ENCODE measurements at regions not wholly inside any gene's neighbourhood (a gene's known extent, or its start where the extent isn't known, plus 50 kb on each side); places are given as distances from the start of the nearest gene placed in this dataset.

DNA sequence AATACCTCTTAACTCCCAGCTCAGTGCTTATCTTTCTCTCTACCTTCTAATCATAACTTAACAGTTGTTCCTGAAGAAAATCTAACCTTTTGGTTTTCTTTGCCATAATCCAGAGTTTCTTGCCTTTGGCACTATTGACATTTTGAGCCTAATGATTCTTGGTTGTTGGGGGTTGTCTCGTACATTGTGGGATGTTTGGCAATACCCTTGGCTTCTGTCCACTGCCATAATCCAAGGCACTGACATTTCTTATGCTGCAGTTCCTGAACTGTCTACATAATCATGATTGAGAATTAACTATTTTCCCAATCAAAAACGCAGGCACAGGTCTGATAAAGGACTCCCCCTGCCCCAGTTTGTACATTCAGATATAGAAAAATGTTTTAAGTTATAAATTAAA lies 203.2 kb upstream of the MEX3C start (continued):
- TF ChIP-seq ZNF18 (CRISPR knock-in tag; IDR thresholded peaks at IDR 0.05; ENCODE audit: insufficient replicate concordance) (no peak), TP53 (CRISPR knock-in tag; conservative IDR thresholded peaks at IDR 0.05) (no peak), ZNF225 (CRISPR knock-in tag; IDR thresholded peaks at IDR 0.05) (no peak)

GRCh38 chr18:51401912-51402311 lies 204.4 kb upstream of the MEX3C start:
- TF ChIP-seq RERE (CRISPR knock-in tag; IDR thresholded peaks at IDR 0.05; ENCODE audit: low read depth) (no peak), ZNF713 (CRISPR knock-in tag; IDR thresholded peaks at IDR 0.05) (no peak), ZNF589 (CRISPR knock-in tag; conservative IDR thresholded peaks at IDR 0.05) (no peak)
- Histone ChIP-seq H3K4me3 (replicated peaks in 1 of 3; ENCODE audit: insufficient read depth in 1 of 3, low read depth in 2 of 3, low read length in 3 of 3) (no peak overlapping the region), H3K4me1 (ENCODE audit: insufficient read depth, low read length) (no peaks in the 10 kb centered on the region), H3K27me3 (ENCODE audit: control insufficient read depth in 1 of 2, insufficient read depth in 2 of 2, low read length in 2 of 2) (no peaks in the 10 kb centered on the region; a peak in 1 of 5 replicates), H3K36me3 (replicated peaks in 1 of 2; ENCODE audit: control insufficient read depth in 1 of 2, insufficient read depth in 2 of 2, low read length in 2 of 2) (no peaks in the 10 kb centered on the region), H3K9me3 (ENCODE audit: low read length) (no peaks in the 10 kb centered on the region), H3K27ac (ENCODE audit: extremely low read length, insufficient read depth, low read length) (no peak overlapping the region), H3K4me2 (ENCODE audit: low read depth, low read length) (no peak overlapping the region), H3K79me2 (ENCODE audit: insufficient read depth, low read length) (no peaks in the 10 kb centered on the region), H2AFZ (ENCODE audit: low read length) (no peak overlapping the region), H4K20me1 (ENCODE audit: insufficient read depth, low read length) (no peaks in the 10 kb centered on the region), H3K9ac (ENCODE audit: insufficient read depth, low read depth, low read length) (no peak overlapping the region)
- FAIRE-seq, result no peak
- WGBS (ENCODE audit: low lambda C conversion rate), result 0% methylated on average over 2 of the region's 2 CpGs
- in situ Hi-C loops (cut with HindIII; ENCODE audit: extremely low pct_ligation_motif_present, low pct_unique_long_range_greater_than_20kb), result no loop called here
- BruUV-seq (replicated peaks), result no TSS peak
- DNase-seq (ENCODE audit: low spot score), result no peak
- no peak for ATAC-seq
- ChIA-PET POLR2A (no interaction called here), CTCF (ENCODE audit: low intra/inter-chr PET ratio, low total read pairs) (no interaction called here)
- intact Hi-C loops (cut with micrococcal nuclease; ENCODE audit: unreplicated experiment), result no loop called here

Measured in HepG2 (cell line).